LNCaP clone FGC (cell line): ENCODE measurements at regions not wholly inside any gene's neighbourhood (a gene's known extent, or its start where the extent isn't known, plus 50 kb on each side); places are given as distances from the start of the nearest gene placed in this dataset.
A peak's percentile ranks its signal among the peaks of the same experiment; 100 is the strongest.
"Not testable (repeated sequence)": the region's sequence is repeated elsewhere in the genome, so short reads cannot be mapped to it uniquely, and the experiment has no call there.

ENCODE experiments used
- DNase-seq: peaks from one replicate; pipeline ENCODE4 v3.0.0-alpha.2; 2011; ENCODE audit warnings: low read depth
- H3K4me3 ChIP-seq: 2 replicates; pipeline ENCODE4 v1.5.1; 2011; ENCODE audit warnings: mild to moderate bottlenecking, low read depth, low read length, control low read depth
- CTCF ChIP-seq: IDR thresholded peaks from 2 replicates; pipeline ENCODE4 v1.5.1; 2012; ENCODE audit warnings: mild to moderate bottlenecking; ENCODE audit not compliant: control insufficient read depth, insufficient read depth; ENCODE audit errors: extremely low read depth

GRCh38 chr20:29472606-29473005, 1784.9 kb upstream of the DEFB115 start:
- TF ChIP-seq CTCF, result no peak
- H3K4me3 ChIP-seq, result no peak overlapping the region
- DNase-seq, result no peak

- H3K4me3 ChIP-seq, DNase-seq: not testable (repeated sequence)
These were observed 1764.6 kb upstream of the DEFB115 start for GRCh38 chr20:29492840-29493239.

GRCh38 chr20:29496767-29497166, 1760.7 kb upstream of the DEFB115 start:
- not testable (repeated sequence) for DNase-seq

GRCh38 chr20:29497261-29497671, 1760.2 kb upstream of the DEFB115 start:
- DNase-seq, result peak; percentile 89
- TF ChIP-seq CTCF, result no peak
- H3K4me3 ChIP-seq, result peak overlapping the region; percentile 56

More at GRCh38 chr20:29496767-29497166, 1760.7 kb upstream of the DEFB115 start:
- H3K4me3 ChIP-seq, result peak overlapping the region; percentile 56

- peak overlapping the region; percentile 56 for H3K4me3 ChIP-seq
- not testable (repeated sequence) for DNase-seq
These were observed 1759.8 kb upstream of the DEFB115 start for GRCh38 chr20:29497684-29498083.

GRCh38 chr20:29500738-29501137, 1756.7 kb upstream of the DEFB115 start:
- not testable (repeated sequence) for H3K4me3 ChIP-seq, DNase-seq

- not testable (repeated sequence) for DNase-seq, H3K4me3 ChIP-seq
These were observed 1742.8 kb upstream of the DEFB115 start for GRCh38 chr20:29514634-29515033.

GRCh38 chr20:29516847-29517246, 1740.6 kb upstream of the DEFB115 start:
- H3K4me3 ChIP-seq, DNase-seq: not testable (repeated sequence)

- not testable (repeated sequence) for H3K4me3 ChIP-seq, DNase-seq
- TF ChIP-seq CTCF, result peak; percentile 72
These were observed 1737.7 kb upstream of the DEFB115 start for GRCh38 chr20:29519610-29520241.

- H3K4me3 ChIP-seq, result not testable (repeated sequence)
- peak; percentile 36 for TF ChIP-seq CTCF
- peak; percentile 2 for DNase-seq
These were observed 1723.8 kb upstream of the DEFB115 start for GRCh38 chr20:29533566-29534177.

GRCh38 chr20:29566901-29567635, 1690.4 kb upstream of the DEFB115 start:
- not testable (repeated sequence) for H3K4me3 ChIP-seq, DNase-seq

GRCh38 chr20:29567671-29568070, 1689.8 kb upstream of the DEFB115 start:
- not testable (repeated sequence) for DNase-seq, H3K4me3 ChIP-seq

GRCh38 chr20:29570126-29570525, 1687.3 kb upstream of the DEFB115 start:
- DNase-seq, H3K4me3 ChIP-seq: not testable (repeated sequence)

- DNase-seq, H3K4me3 ChIP-seq: not testable (repeated sequence)
These were observed 1667.9 kb upstream of the DEFB115 start for GRCh38 chr20:29589530-29589929.
